ENCODE measurements at regions not wholly inside any gene's neighbourhood (a gene's known extent, or its start where the extent isn't known, plus 50 kb on each side); places are given as distances from the start of the nearest gene placed in this dataset.

DNA sequence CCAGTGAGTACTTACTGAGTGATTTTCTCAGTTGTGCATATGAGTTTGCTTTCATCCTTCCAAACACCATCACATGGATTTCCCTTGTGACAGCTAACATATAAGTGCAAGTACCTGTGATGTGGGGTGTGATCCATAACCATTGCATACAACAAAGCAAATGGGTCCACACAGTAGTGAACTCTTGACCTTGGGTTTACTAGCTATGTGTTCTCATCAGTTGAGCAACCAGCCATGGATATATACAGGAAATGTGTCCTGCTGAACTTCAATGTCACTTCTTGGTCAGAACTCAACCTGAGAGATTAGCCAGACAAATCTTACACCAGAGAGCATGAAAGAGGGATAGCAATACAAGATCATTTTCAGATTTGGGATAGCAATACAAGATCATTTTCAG, 420.9 kb upstream of the KCNH7 start:
- Mint-ChIP-seq H3K4me1 (no peaks in the 10 kb centered on the region), H3K27ac (no peak overlapping the region), H3K9me3 (no peaks in the 10 kb centered on the region), H3K27me3 (no peaks in the 10 kb centered on the region), H3K4me3 (no peak overlapping the region), H3K36me3 (ENCODE audit: low read depth) (no peaks in the 10 kb centered on the region)
- no peak for DNase-seq
- TF ChIP-seq CTCF (IDR thresholded peaks at IDR 0.05): no peak
- no peak for ATAC-seq (ENCODE audit: low read depth)
- CTCF ChIA-PET: no interaction called here
- intact Hi-C loops (cut with micrococcal nuclease): no loop called here
- POLR2A ChIA-PET: no interaction called here

DNA sequence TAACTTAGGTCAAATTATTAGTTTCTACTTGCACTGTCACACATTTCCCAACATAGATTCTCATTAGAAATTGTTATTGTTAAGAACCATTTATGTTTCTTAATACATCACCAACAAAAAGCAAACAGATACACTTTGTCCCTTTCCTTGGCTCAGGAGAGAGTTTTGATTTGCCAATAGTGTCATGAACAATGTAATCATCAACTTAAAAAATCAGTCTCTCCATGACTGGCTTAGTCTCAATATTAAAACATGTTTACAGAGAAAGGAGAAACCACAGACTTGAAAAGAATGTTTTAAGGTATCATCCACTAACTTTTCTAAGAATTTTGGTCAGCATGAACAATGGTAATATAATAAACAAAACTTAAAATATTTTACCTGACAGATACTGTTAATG, 416.5 kb upstream of the KCNH7 start:
- TF ChIP-seq CTCF (IDR thresholded peaks at IDR 0.05): no peak
- DNase-seq: no peak
- no peaks in the 10 kb centered on the region for H3K4me1 Mint-ChIP-seq
- no peak overlapping the region for H3K4me3 Mint-ChIP-seq
- H3K27ac Mint-ChIP-seq: no peak overlapping the region
- POLR2A ChIA-PET: no interaction called here
- ATAC-seq (ENCODE audit: low read depth): no peak
- CTCF ChIA-PET: no interaction called here
- no peaks in the 10 kb centered on the region for H3K27me3 Mint-ChIP-seq
- H3K9me3 Mint-ChIP-seq: no peaks in the 10 kb centered on the region
- intact Hi-C loops (cut with micrococcal nuclease): no loop called here
- H3K36me3 Mint-ChIP-seq (ENCODE audit: low read depth): no peaks in the 10 kb centered on the region

DNA sequence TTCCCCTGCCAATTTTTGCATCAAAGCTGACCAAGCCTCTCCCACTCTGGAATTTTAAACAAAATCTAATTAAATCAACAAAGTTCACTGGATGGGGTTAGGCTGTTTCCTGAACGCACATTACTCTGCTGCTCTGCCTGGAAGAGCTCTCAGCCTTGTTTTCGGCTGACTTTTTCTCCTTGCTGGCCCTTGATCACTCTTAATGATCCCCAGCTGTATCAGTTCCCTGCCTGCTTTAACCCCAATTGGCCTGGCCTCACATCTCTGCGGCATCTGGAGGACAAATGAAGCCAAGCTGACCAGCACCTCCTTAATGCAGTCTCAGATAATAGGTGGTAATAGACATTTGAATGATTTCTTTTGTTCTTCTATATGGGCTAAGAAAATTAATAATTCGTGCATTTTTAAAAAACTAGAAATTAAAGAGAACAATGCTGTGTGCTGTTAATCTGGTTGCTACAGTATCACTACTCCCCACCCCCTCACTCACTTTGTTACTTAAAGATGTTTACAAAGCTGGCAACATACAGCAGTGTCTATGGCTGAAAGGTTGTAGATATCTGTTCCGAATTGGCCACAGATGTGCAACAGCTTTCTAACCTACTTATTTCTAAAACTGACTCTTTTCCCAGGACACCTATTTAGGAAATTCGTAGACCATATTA, 415.2 kb upstream of the KCNH7 start:
- CTCF ChIA-PET: no interaction called here
- DNase-seq: no peak
- Mint-ChIP-seq H3K36me3 (ENCODE audit: low read depth) (no peaks in the 10 kb centered on the region), H3K9me3 (no peaks in the 10 kb centered on the region), H3K4me1 (no peaks in the 10 kb centered on the region), H3K27me3 (no peaks in the 10 kb centered on the region), H3K4me3 (no peak overlapping the region), H3K27ac (no peak overlapping the region)
- POLR2A ChIA-PET: no interaction called here
- intact Hi-C loops (cut with micrococcal nuclease): no loop called here
- no peak for ATAC-seq (ENCODE audit: low read depth)
- no peak for TF ChIP-seq CTCF (IDR thresholded peaks at IDR 0.05)

GRCh38 chr2:163252199-163252598, 413.6 kb upstream of the KCNH7 start:
- ChIA-PET CTCF (no interaction called here), POLR2A (no interaction called here)
- Mint-ChIP-seq H3K4me3 (no peak overlapping the region), H3K27me3 (no peaks in the 10 kb centered on the region), H3K4me1 (no peaks in the 10 kb centered on the region), H3K27ac (no peak overlapping the region), H3K9me3 (no peaks in the 10 kb centered on the region), H3K36me3 (ENCODE audit: low read depth) (no peaks in the 10 kb centered on the region)
- TF ChIP-seq CTCF (IDR thresholded peaks at IDR 0.05): no peak
- intact Hi-C loops (cut with micrococcal nuclease): no loop called here
- no peak for DNase-seq
- ATAC-seq (ENCODE audit: low read depth): no peak

GRCh38 chr2:163248376-163249253, 410.0 kb upstream of the KCNH7 start:
- CTCF ChIA-PET: no interaction called here
- Mint-ChIP-seq H3K9me3 (no peaks in the 10 kb centered on the region), H3K27ac (no peak overlapping the region), H3K36me3 (ENCODE audit: low read depth) (no peaks in the 10 kb centered on the region), H3K27me3 (no peaks in the 10 kb centered on the region), H3K4me1 (no peaks in the 10 kb centered on the region), H3K4me3 (no peak overlapping the region)
- no peak for TF ChIP-seq CTCF (IDR thresholded peaks at IDR 0.05)
- no peak for DNase-seq
- intact Hi-C loops (cut with micrococcal nuclease): no loop called here
- POLR2A ChIA-PET: no interaction called here
- ATAC-seq (ENCODE audit: low read depth): no peak

Measured in activated B cell treated with CpG ODN at 0.5 μM for 24 hours (primary cell).